ENCODE measurements at regions not wholly inside any gene's neighbourhood (a gene's known extent, or its start where the extent isn't known, plus 50 kb on each side); places are given as distances from the start of the nearest gene placed in this dataset.

DNA sequence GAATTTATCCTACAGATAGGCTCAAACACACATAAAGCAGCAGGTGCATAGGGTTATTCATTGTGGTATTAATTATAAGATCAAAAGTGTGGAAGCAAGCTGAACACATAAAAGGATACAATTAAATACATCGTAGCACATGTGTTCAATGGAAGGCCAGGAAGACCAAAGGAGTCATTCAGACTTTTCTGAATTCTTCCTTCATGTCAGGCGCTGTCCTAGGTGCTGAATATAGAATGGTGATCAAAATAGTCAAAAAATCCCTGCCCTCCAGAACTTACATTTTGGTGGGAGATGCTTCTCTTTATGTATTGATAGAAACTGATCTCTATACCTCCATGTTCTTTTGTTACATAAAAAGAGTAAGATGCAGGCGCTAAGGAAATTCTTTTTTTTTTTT, 439.0 kb upstream of the ASIC2 start:
- ATAC-seq = no peak
- TF ChIP-seq, protein P1, sequence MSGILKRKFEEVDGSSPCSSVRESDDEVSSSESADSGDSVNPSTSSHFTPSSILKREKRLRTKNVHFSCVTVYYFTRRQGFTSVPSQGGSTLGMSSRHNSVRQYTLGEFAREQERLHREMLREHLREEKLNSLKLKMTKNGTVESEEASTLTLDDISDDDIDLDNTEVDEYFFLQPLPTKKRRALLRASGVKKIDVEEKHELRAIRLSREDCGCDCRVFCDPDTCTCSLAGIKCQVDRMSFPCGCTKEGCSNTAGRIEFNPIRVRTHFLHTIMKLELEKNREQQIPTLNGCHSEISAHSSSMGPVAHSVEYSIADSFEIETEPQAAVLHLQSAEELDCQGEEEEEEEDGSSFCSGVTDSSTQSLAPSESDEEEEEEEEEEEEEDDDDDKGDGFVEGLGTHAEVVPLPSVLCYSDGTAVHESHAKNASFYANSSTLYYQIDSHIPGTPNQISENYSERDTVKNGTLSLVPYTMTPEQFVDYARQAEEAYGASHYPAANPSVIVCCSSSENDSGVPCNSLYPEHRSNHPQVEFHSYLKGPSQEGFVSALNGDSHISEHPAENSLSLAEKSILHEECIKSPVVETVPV (CRISPR knock-in tag; IDR thresholded peaks at IDR 0.05) = no peak

DNA sequence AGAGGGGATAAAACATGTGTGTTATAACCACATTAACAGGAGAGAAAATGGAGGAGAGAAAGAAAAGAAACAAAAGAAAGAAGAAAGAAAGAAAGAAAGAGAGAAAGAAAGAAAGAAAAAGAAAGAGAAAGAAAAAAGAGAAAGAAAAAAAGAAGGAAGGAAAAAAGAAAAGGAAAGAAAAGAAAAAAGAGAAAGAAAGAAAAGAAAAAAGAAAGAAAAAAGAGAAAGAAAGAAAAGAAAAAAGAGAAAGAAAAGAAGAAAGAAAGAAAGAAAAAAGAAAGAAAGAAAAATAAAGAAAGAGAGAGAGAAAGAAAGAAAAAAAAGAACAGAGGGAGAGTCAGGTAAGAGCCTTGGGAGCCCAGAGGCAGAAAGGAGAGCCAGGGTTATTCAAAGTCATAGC, 446.6 kb upstream of the ASIC2 start:
- TF ChIP-seq RARB (CRISPR knock-in tag; IDR thresholded peaks at IDR 0.05) (no peak), ARNTL (CRISPR knock-in tag; IDR thresholded peaks at IDR 0.05; ENCODE audit: borderline replicate concordance, low read depth) (no peak), SNAI2 (CRISPR knock-in tag; IDR thresholded peaks at IDR 0.05) (no peak), ISL1 (CRISPR knock-in tag; IDR thresholded peaks at IDR 0.05) (no peak), ESRRG (CRISPR knock-in tag; IDR thresholded peaks at IDR 0.05) (no peak), PPARA (CRISPR knock-in tag; IDR thresholded peaks at IDR 0.05; ENCODE audit: borderline replicate concordance) (no peak), TCF4 (CRISPR knock-in tag; IDR thresholded peaks at IDR 0.05; ENCODE audit: borderline replicate concordance) (no peak), POU6F1 (CRISPR knock-in tag; IDR thresholded peaks at IDR 0.05; ENCODE audit: borderline replicate concordance, low read depth) (no peak), OSR1 (CRISPR knock-in tag; IDR thresholded peaks at IDR 0.05) (no peak), TOX (CRISPR knock-in tag; IDR thresholded peaks at IDR 0.05; ENCODE audit: borderline replicate concordance) (no peak)
- TF ChIP-seq, protein P1 (CRISPR knock-in tag; IDR thresholded peaks at IDR 0.05) = no peak
- no peak for ATAC-seq

GRCh38 chr17:33745047-33745760, 452.1 kb upstream of the ASIC2 start:
- no peak for ATAC-seq
- no peak for TF ChIP-seq ZNF8 (CRISPR knock-in tag; IDR thresholded peaks at IDR 0.05)
- no peak for TF ChIP-seq ARNTL (CRISPR knock-in tag; IDR thresholded peaks at IDR 0.05; ENCODE audit: borderline replicate concordance, low read depth)
- TF ChIP-seq PATZ1 (CRISPR knock-in tag; IDR thresholded peaks at IDR 0.05; ENCODE audit: borderline replicate concordance) = no peak
- no peak for TF ChIP-seq GLIS3 (CRISPR knock-in tag; IDR thresholded peaks at IDR 0.05)
- TF ChIP-seq ZNF565 (CRISPR knock-in tag; conservative IDR thresholded peaks at IDR 0.05; ENCODE audit: low read depth) = no peak
- no peak for TF ChIP-seq CREB5 (CRISPR knock-in tag; IDR thresholded peaks at IDR 0.05; ENCODE audit: low read depth)
- no peak for TF ChIP-seq BACH2 (CRISPR knock-in tag; IDR thresholded peaks at IDR 0.05; ENCODE audit: borderline replicate concordance)
- TF ChIP-seq OSR1 (CRISPR knock-in tag; IDR thresholded peaks at IDR 0.05) = no peak
- no peak for TF ChIP-seq RARB (CRISPR knock-in tag; IDR thresholded peaks at IDR 0.05)
- no peak for TF ChIP-seq ZNF70 (CRISPR knock-in tag; IDR thresholded peaks at IDR 0.05)
- no peak for TF ChIP-seq PPARA (CRISPR knock-in tag; IDR thresholded peaks at IDR 0.05; ENCODE audit: borderline replicate concordance)
- TF ChIP-seq SNAI2 (CRISPR knock-in tag; IDR thresholded peaks at IDR 0.05) = no peak

- ATAC-seq = no peak
- TF ChIP-seq ZFP30 (CRISPR knock-in tag; IDR thresholded peaks at IDR 0.05) (no peak), CSDC2 (CRISPR knock-in tag; IDR thresholded peaks at IDR 0.05) (no peak), RARB (CRISPR knock-in tag; IDR thresholded peaks at IDR 0.05) (no peak), ZC3H10 (CRISPR knock-in tag; IDR thresholded peaks at IDR 0.05) (no peak), TCF4 (CRISPR knock-in tag; IDR thresholded peaks at IDR 0.05; ENCODE audit: borderline replicate concordance) (no peak), SNAI2 (CRISPR knock-in tag; IDR thresholded peaks at IDR 0.05) (no peak), CREB5 (CRISPR knock-in tag; IDR thresholded peaks at IDR 0.05; ENCODE audit: low read depth) (no peak), ZNF70 (CRISPR knock-in tag; IDR thresholded peaks at IDR 0.05) (no peak), ESRRG (CRISPR knock-in tag; IDR thresholded peaks at IDR 0.05) (no peak), ISL1 (CRISPR knock-in tag; IDR thresholded peaks at IDR 0.05) (no peak), ZNF8 (CRISPR knock-in tag; IDR thresholded peaks at IDR 0.05) (no peak), PPARA (CRISPR knock-in tag; IDR thresholded peaks at IDR 0.05; ENCODE audit: borderline replicate concordance) (no peak)
- TF ChIP-seq, protein P2, sequence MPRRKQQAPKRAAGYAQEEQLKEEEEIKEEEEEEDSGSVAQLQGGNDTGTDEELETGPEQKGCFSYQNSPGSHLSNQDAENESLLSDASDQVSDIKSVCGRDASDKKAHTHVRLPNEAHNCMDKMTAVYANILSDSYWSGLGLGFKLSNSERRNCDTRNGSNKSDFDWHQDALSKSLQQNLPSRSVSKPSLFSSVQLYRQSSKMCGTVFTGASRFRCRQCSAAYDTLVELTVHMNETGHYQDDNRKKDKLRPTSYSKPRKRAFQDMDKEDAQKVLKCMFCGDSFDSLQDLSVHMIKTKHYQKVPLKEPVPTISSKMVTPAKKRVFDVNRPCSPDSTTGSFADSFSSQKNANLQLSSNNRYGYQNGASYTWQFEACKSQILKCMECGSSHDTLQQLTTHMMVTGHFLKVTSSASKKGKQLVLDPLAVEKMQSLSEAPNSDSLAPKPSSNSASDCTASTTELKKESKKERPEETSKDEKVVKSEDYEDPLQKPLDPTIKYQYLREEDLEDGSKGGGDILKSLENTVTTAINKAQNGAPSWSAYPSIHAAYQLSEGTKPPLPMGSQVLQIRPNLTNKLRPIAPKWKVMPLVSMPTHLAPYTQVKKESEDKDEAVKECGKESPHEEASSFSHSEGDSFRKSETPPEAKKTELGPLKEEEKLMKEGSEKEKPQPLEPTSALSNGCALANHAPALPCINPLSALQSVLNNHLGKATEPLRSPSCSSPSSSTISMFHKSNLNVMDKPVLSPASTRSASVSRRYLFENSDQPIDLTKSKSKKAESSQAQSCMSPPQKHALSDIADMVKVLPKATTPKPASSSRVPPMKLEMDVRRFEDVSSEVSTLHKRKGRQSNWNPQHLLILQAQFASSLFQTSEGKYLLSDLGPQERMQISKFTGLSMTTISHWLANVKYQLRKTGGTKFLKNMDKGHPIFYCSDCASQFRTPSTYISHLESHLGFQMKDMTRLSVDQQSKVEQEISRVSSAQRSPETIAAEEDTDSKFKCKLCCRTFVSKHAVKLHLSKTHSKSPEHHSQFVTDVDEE (CRISPR knock-in tag; IDR thresholded peaks at IDR 0.05) = no peak
Measured at GRCh38 chr17:33749171-33749570, 456.1 kb upstream of the ASIC2 start.
